Muscle of back (tissue), 3 donors: ENCODE measurements at regions not wholly inside any gene's neighbourhood (a gene's known extent, or its start where the extent isn't known, plus 50 kb on each side); places are given as distances from the start of the nearest gene placed in this dataset.

Source experiments
- DNase-seq, 3 donors: peaks; one replicate each; pipeline versions ENCODE4 v3.0.0 to v3.0.0-alpha.2; 2013

- no peak for DNase-seq
Measured at GRCh38 chr6:134372603-134373281, 54.8 kb upstream of the SGK1 start.

DNA sequence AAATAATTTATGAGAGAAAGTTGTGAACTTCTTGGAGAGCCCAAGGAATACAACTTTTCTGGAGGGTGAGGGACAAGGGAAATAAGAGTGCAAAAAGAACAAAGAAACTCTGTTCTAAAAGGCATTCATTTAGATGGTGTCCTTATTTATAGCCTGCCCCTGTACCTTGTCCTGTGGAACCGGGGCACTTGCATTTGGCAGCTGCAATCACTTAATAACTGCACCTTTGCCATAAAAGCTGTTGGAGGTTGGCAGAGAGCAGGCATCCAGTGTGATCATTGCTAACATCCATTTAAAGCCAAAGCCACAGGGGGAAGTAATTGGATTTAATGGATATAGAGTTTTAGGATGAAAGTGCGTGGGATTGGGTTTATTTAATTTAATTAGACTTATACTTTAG lies 50.8 kb upstream of the SGK1 start:
- DNase-seq, result no peak
